Naive thymus-derived CD4-positive, alpha-beta T cell (primary cell): ENCODE measurements at regions not wholly inside any gene's neighbourhood (a gene's known extent, or its start where the extent isn't known, plus 50 kb on each side); places are given as distances from the start of the nearest gene placed in this dataset.

Source experiments
- ATAC-seq: fragments of 150-1000 bp; cut with Tn5 transposase; 2 replicates; pipeline ENCODE4 v1.10.0; 2021; ENCODE audit warnings: mild to moderate bottlenecking, moderate library complexity
- CTCF ChIA-PET: fragments of 350-600 bp; sonication (Branson Sonifier 250); formaldehyde crosslinking; loops from one replicate; lab custom pipeline; 2021; ENCODE audit warnings: antibody characterized with exemption; lab: Charles Lee
- POLR2A ChIA-PET: fragments of 350-600 bp; sonication (Branson Sonifier 250); formaldehyde crosslinking; loops from one replicate; lab custom pipeline; 2021; ENCODE audit warnings: antibody characterized with exemption, inconsistent platforms; lab: Charles Lee
- DNase-seq, 9 donors: peaks; one replicate each; pipeline versions ENCODE4 v3.0.0 to v3.0.0-alpha.2; 2020 to 2022; ENCODE audit warnings: mixed read lengths in 1 of 9
- H3K27ac ChIP-seq: one replicate; pipeline ENCODE4 v1.7.0; 2013; ENCODE audit warnings: mild to moderate bottlenecking, low read depth, low read length, moderate library complexity
- H3K27me3 ChIP-seq, 2 donors: one replicate each; pipeline ENCODE4 v1.7.0; 2013; ENCODE audit warnings: low read length in 2 of 2, mild to moderate bottlenecking in 2 of 2, moderate library complexity in 2 of 2; ENCODE audit not compliant: control insufficient read depth in 2 of 2, insufficient read depth in 2 of 2
- H3K36me3 ChIP-seq, 3 experiments: 1 replicate in 2 of 3; 2 replicates in 1 of 3; pipeline ENCODE4 v1.7.0; 2013; ENCODE audit warnings: low read length in 3 of 3, mild to moderate bottlenecking in 3 of 3, moderate library complexity in 1 of 3; ENCODE audit not compliant: insufficient read depth in 3 of 3, control insufficient read depth in 2 of 3
- H3K4me1 ChIP-seq, 2 donors: one replicate each; pipeline ENCODE4 v1.7.0; 2013; ENCODE audit warnings: low read length in 2 of 2, mild to moderate bottlenecking in 2 of 2, moderate library complexity in 1 of 2; ENCODE audit not compliant: control insufficient read depth in 2 of 2, insufficient read depth in 2 of 2
- H3K4me3 ChIP-seq: 2 replicates; pipeline ENCODE4 v1.7.0; 2013; ENCODE audit warnings: mild to moderate bottlenecking, low read length
- H3K9me3 ChIP-seq, 3 experiments: 1 replicate in 2 of 3; 2 replicates in 1 of 3; pipeline ENCODE4 v1.7.0; 2013; ENCODE audit warnings: low read length in 3 of 3; ENCODE audit not compliant: control insufficient read depth in 2 of 3
- H3K27ac Mint-ChIP-seq, 9 donors: one replicate each; pipeline ENCODE4 v1.8.0; 2020 to 2022; ENCODE audit warnings: mixed read lengths in 9 of 9, mild to moderate bottlenecking in 8 of 9, moderate library complexity in 5 of 9, inconsistent platforms in 2 of 9
- H3K27me3 Mint-ChIP-seq, 5 donors: one replicate each; pipeline ENCODE4 v1.8.0; 2021 to 2022; ENCODE audit warnings: mixed read lengths in 5 of 5, mild to moderate bottlenecking in 1 of 5
- H3K36me3 Mint-ChIP-seq, 5 donors: one replicate each; pipeline ENCODE4 v1.8.0; 2020 to 2022; ENCODE audit warnings: mixed read lengths in 5 of 5, mild to moderate bottlenecking in 3 of 5, inconsistent platforms in 1 of 5
- H3K4me1 Mint-ChIP-seq, 7 donors: one replicate each; pipeline ENCODE4 v1.8.0; 2020 to 2022; ENCODE audit warnings: mixed read lengths in 7 of 7, mild to moderate bottlenecking in 3 of 7, inconsistent platforms in 1 of 7
- H3K4me3 Mint-ChIP-seq, 10 donors: one replicate each; pipeline ENCODE4 v1.8.0; 2020 to 2022; ENCODE audit warnings: mild to moderate bottlenecking in 10 of 10, mixed read lengths in 10 of 10, moderate library complexity in 6 of 10, inconsistent platforms in 2 of 10
- H3K9me3 Mint-ChIP-seq, 11 donors: one replicate each; pipeline ENCODE4 v1.8.0; 2020 to 2022; ENCODE audit warnings: mixed read lengths in 11 of 11, mild to moderate bottlenecking in 4 of 11, inconsistent platforms in 1 of 11, moderate library complexity in 1 of 11
- intact Hi-C, 2 donors: fragments of 100-400 bp; cut with micrococcal nuclease; formaldehyde crosslinking; loops; one replicate each; pipeline ENCODE4 v1.15.1; 2023

DNA sequence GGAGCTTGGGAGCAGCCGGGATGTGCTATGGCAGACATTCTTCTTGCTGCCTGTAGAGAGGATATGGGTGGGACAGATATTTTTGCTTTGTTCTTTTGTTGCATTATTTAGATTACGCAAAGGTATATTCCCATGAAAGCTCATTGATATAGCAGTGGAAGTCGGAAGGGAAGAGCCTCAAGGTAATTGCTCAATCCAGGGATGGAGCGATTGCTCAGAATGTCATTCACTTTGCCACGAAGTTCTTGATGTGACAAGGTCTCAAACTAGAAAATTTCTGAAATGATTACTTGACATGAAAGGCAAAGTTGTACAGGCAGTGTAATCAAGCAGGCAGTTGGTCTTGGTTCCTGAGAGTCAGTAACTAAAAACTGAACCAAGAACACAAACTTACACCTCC, 615.6 kb upstream of the CDH4 start:
- Mint-ChIP-seq H3K9me3 (no peaks in the 10 kb centered on the region), H3K27me3 (peaks cover 0 to 12% (median 6%) of the 10 kb centered on the region in 5 donors), H3K36me3 (no peaks in the 10 kb centered on the region), H3K4me3 (no peak overlapping the region), H3K4me1 (no peaks in the 10 kb centered on the region), H3K27ac (no peak overlapping the region)
- ChIA-PET CTCF (no interaction called here), POLR2A (no interaction called here)
- DNase-seq (no peak), ATAC-seq (no peak)
- no peaks in the 10 kb centered on the region for H3K36me3 ChIP-seq
- no peak overlapping the region for H3K4me3 ChIP-seq
- H3K27me3 ChIP-seq = no peaks in the 10 kb centered on the region
- intact Hi-C loops = no loop called here
- H3K9me3 ChIP-seq = no peaks in the 10 kb centered on the region
- no peak overlapping the region for H3K27ac ChIP-seq
- no peaks in the 10 kb centered on the region for H3K4me1 ChIP-seq

- POLR2A ChIA-PET = no interaction called here
- Mint-ChIP-seq H3K4me1 (no peaks in the 10 kb centered on the region), H3K27ac (no peak overlapping the region), H3K4me3 (no peak overlapping the region), H3K9me3 (no peaks in the 10 kb centered on the region), H3K27me3 (peaks cover 0 to 17% (median 9%) of the 10 kb centered on the region in 5 donors), H3K36me3 (no peaks in the 10 kb centered on the region)
- H3K4me1 ChIP-seq = no peaks in the 10 kb centered on the region
- H3K36me3 ChIP-seq = no peaks in the 10 kb centered on the region
- H3K4me3 ChIP-seq = no peak overlapping the region
- H3K27me3 ChIP-seq = no peaks in the 10 kb centered on the region
- CTCF ChIA-PET = no interaction called here
- no peak for DNase-seq
- intact Hi-C loops = no loop called here
- H3K27ac ChIP-seq = no peak overlapping the region
- H3K9me3 ChIP-seq = no peaks in the 10 kb centered on the region
- no peak for ATAC-seq
Observed at GRCh38 chr20:60637801-60638200, 614.3 kb upstream of the CDH4 start.

- H3K27me3 ChIP-seq = no peaks in the 10 kb centered on the region
- no peaks in the 10 kb centered on the region for H3K9me3 ChIP-seq
- no peak overlapping the region for H3K27ac ChIP-seq
- Mint-ChIP-seq H3K36me3 (no peaks in the 10 kb centered on the region), H3K9me3 (peaks cover 0 to 1% (median 0%) of the 10 kb centered on the region in 11 donors), H3K27ac (no peak overlapping the region), H3K27me3 (peaks cover 0 to 16% (median 9%) of the 10 kb centered on the region in 5 donors), H3K4me1 (no peaks in the 10 kb centered on the region), H3K4me3 (no peak overlapping the region)
- intact Hi-C loops = no loop called here
- no peaks in the 10 kb centered on the region for H3K36me3 ChIP-seq
- ATAC-seq (no peak), DNase-seq (no peak)
- ChIA-PET CTCF (no interaction called here), POLR2A (no interaction called here)
- H3K4me1 ChIP-seq = no peaks in the 10 kb centered on the region
- H3K4me3 ChIP-seq = no peak overlapping the region
Observed at GRCh38 chr20:60638430-60639098, 613.5 kb upstream of the CDH4 start.

GRCh38 chr20:60641879-60642447, 610.1 kb upstream of the CDH4 start:
- no peak for ATAC-seq
- Mint-ChIP-seq H3K4me1 (no peaks in the 10 kb centered on the region), H3K4me3 (no peak overlapping the region), H3K27ac (no peak overlapping the region), H3K9me3 (peaks cover 0 to 5% (median 0%) of the 10 kb centered on the region in 11 donors), H3K36me3 (peaks cover 0 to 4% (median 0%) of the 10 kb centered on the region in 5 donors), H3K27me3 (peaks cover 0 to 10% (median 5%) of the 10 kb centered on the region in 5 donors)
- Histone ChIP-seq H3K4me1 (no peaks in the 10 kb centered on the region), H3K4me3 (no peak overlapping the region), H3K27me3 (no peaks in the 10 kb centered on the region), H3K36me3 (no peaks in the 10 kb centered on the region), H3K27ac (no peak overlapping the region), H3K9me3 (no peaks in the 10 kb centered on the region)
- ChIA-PET POLR2A (no interaction called here), CTCF (no interaction called here)
- intact Hi-C loops = no loop called here
- no peak for DNase-seq

- no peaks in the 10 kb centered on the region for H3K4me1 ChIP-seq
- Mint-ChIP-seq H3K4me1 (no peaks in the 10 kb centered on the region), H3K9me3 (peaks cover 0 to 6% (median 0%) of the 10 kb centered on the region in 11 donors), H3K36me3 (peaks cover 0 to 4% (median 0%) of the 10 kb centered on the region in 5 donors), H3K27ac (no peak overlapping the region), H3K27me3 (peaks cover 0 to 10% (median 5%) of the 10 kb centered on the region in 5 donors), H3K4me3 (no peak overlapping the region)
- POLR2A ChIA-PET = no interaction called here
- H3K36me3 ChIP-seq = no peaks in the 10 kb centered on the region
- CTCF ChIA-PET = no interaction called here
- H3K4me3 ChIP-seq = no peak overlapping the region
- H3K27me3 ChIP-seq = no peaks in the 10 kb centered on the region
- intact Hi-C loops = no loop called here
- H3K9me3 ChIP-seq = no peaks in the 10 kb centered on the region
- ATAC-seq = no peak
- no peak for DNase-seq
- H3K27ac ChIP-seq = no peak overlapping the region
Observed at GRCh38 chr20:60642541-60642940, 609.5 kb upstream of the CDH4 start.

- peaks cover 0 to 6% (median 4%) of the 10 kb centered on the region in 11 donors for H3K9me3 Mint-ChIP-seq
- H3K4me1 Mint-ChIP-seq = no peaks in the 10 kb centered on the region
- H3K36me3 Mint-ChIP-seq = peaks cover 0 to 4% (median 0%) of the 10 kb centered on the region in 5 donors
- POLR2A ChIA-PET = no interaction called here
- no peaks in the 10 kb centered on the region for H3K27me3 ChIP-seq
- no peak overlapping the region for H3K4me3 Mint-ChIP-seq
- H3K27ac ChIP-seq = no peak overlapping the region
- intact Hi-C loops = no loop called here
- H3K4me3 ChIP-seq = no peak overlapping the region
- H3K9me3 ChIP-seq = no peaks in the 10 kb centered on the region
- no peaks in the 10 kb centered on the region for H3K4me1 ChIP-seq
- H3K27ac Mint-ChIP-seq = no peak overlapping the region
- CTCF ChIA-PET = no interaction called here
- no peak for DNase-seq
- no peak for ATAC-seq
- peaks cover 0 to 10% (median 7%) of the 10 kb centered on the region in 5 donors for H3K27me3 Mint-ChIP-seq
- H3K36me3 ChIP-seq = no peaks in the 10 kb centered on the region
Observed at GRCh38 chr20:60648556-60648955, 603.5 kb upstream of the CDH4 start.

GRCh38 chr20:60649541-60649940, 602.5 kb upstream of the CDH4 start:
- H3K4me3 ChIP-seq = no peak overlapping the region
- no peak overlapping the region for H3K27ac ChIP-seq
- Mint-ChIP-seq H3K36me3 (peaks cover 0 to 4% (median 0%) of the 10 kb centered on the region in 5 donors), H3K4me1 (no peaks in the 10 kb centered on the region), H3K9me3 (peaks cover 0 to 10% (median 4%) of the 10 kb centered on the region in 11 donors), H3K4me3 (no peak overlapping the region), H3K27ac (no peak overlapping the region), H3K27me3 (peaks cover 0 to 10% (median 7%) of the 10 kb centered on the region in 5 donors)
- DNase-seq = no peak
- intact Hi-C loops = no loop called here
- H3K36me3 ChIP-seq = no peaks in the 10 kb centered on the region
- no peaks in the 10 kb centered on the region for H3K27me3 ChIP-seq
- no peaks in the 10 kb centered on the region for H3K9me3 ChIP-seq
- ChIA-PET CTCF (no interaction called here), POLR2A (no interaction called here)
- no peaks in the 10 kb centered on the region for H3K4me1 ChIP-seq
- ATAC-seq = no peak
